ENCODE measurements at regions not wholly inside any gene's neighbourhood (a gene's known extent, or its start where the extent isn't known, plus 50 kb on each side); places are given as distances from the start of the nearest gene placed in this dataset.

GRCh38 chr10:44168478-44168877, 216.4 kb downstream of the CXCL12 start:
- no peak for TF ChIP-seq CTCF (IDR thresholded peaks at IDR 0.05; ENCODE audit: low read depth, low read length)
- TF ChIP-seq EZH2phosphoT487 (IDR thresholded peaks at IDR 0.05; ENCODE audit: low read depth), result no peak
- no peaks in the 10 kb centered on the region for H3K79me2 ChIP-seq (ENCODE audit: low read length)
- no peaks in the 10 kb centered on the region for H4K20me1 ChIP-seq (ENCODE audit: insufficient read depth, low read length)
- no peak overlapping the region for H3K4me3 ChIP-seq (ENCODE audit: low read length)
- no peaks in the 10 kb centered on the region for H3K36me3 ChIP-seq (replicated peaks; ENCODE audit: low read depth, low read length)
- no peak overlapping the region for H2AFZ ChIP-seq (ENCODE audit: low read depth, low read length)
- no peak overlapping the region for H3K4me2 ChIP-seq (ENCODE audit: low read length)
- H3K9ac ChIP-seq (ENCODE audit: low read length), result no peak overlapping the region
- peaks cover 10% of the 10 kb centered on the region for H3K4me1 ChIP-seq (ENCODE audit: low read length)
- H3K27ac ChIP-seq (ENCODE audit: low read length), result no peak overlapping the region
- no peaks in the 10 kb centered on the region for H3K27me3 ChIP-seq (ENCODE audit: low read depth, low read length)
- H3K9me3 ChIP-seq (ENCODE audit: insufficient read depth, low read length), result no peaks in the 10 kb centered on the region

- no peak overlapping the region for H3K4me3 ChIP-seq (ENCODE audit: low read length)
- no peak overlapping the region for H3K4me2 ChIP-seq (ENCODE audit: low read length)
- H3K36me3 ChIP-seq (replicated peaks; ENCODE audit: low read depth, low read length), result no peaks in the 10 kb centered on the region
- no peaks in the 10 kb centered on the region for H4K20me1 ChIP-seq (ENCODE audit: insufficient read depth, low read length)
- H3K27ac ChIP-seq (ENCODE audit: low read length), result no peak overlapping the region
- H2AFZ ChIP-seq (ENCODE audit: low read depth, low read length), result no peak overlapping the region
- no peaks in the 10 kb centered on the region for H3K79me2 ChIP-seq (ENCODE audit: low read length)
- no peaks in the 10 kb centered on the region for H3K27me3 ChIP-seq (ENCODE audit: low read depth, low read length)
- no peak for TF ChIP-seq CTCF (IDR thresholded peaks at IDR 0.05; ENCODE audit: low read depth, low read length)
- no peak for TF ChIP-seq EZH2phosphoT487 (IDR thresholded peaks at IDR 0.05; ENCODE audit: low read depth)
- H3K4me1 ChIP-seq (ENCODE audit: low read length), result peaks cover 10% of the 10 kb centered on the region
- H3K9ac ChIP-seq (ENCODE audit: low read length), result no peak overlapping the region
- no peaks in the 10 kb centered on the region for H3K9me3 ChIP-seq (ENCODE audit: insufficient read depth, low read length)
Measured at GRCh38 chr10:44167752-44168151, 217.1 kb downstream of the CXCL12 start.

- H3K4me1 ChIP-seq (ENCODE audit: low read length), result peaks cover 10% of the 10 kb centered on the region
- TF ChIP-seq EZH2phosphoT487 (IDR thresholded peaks at IDR 0.05; ENCODE audit: low read depth), result no peak
- TF ChIP-seq CTCF (IDR thresholded peaks at IDR 0.05; ENCODE audit: low read depth, low read length), result no peak
- H4K20me1 ChIP-seq (ENCODE audit: insufficient read depth, low read length), result no peaks in the 10 kb centered on the region
- H3K36me3 ChIP-seq (replicated peaks; ENCODE audit: low read depth, low read length), result no peaks in the 10 kb centered on the region
- no peak overlapping the region for H3K27ac ChIP-seq (ENCODE audit: low read length)
- no peaks in the 10 kb centered on the region for H3K79me2 ChIP-seq (ENCODE audit: low read length)
- H3K9me3 ChIP-seq (ENCODE audit: insufficient read depth, low read length), result no peaks in the 10 kb centered on the region
- H3K9ac ChIP-seq (ENCODE audit: low read length), result no peak overlapping the region
- H2AFZ ChIP-seq (ENCODE audit: low read depth, low read length), result no peak overlapping the region
- H3K4me2 ChIP-seq (ENCODE audit: low read length), result no peak overlapping the region
- H3K27me3 ChIP-seq (ENCODE audit: low read depth, low read length), result no peaks in the 10 kb centered on the region
- no peak overlapping the region for H3K4me3 ChIP-seq (ENCODE audit: low read length)
Measured at GRCh38 chr10:44166441-44166840, 218.5 kb downstream of the CXCL12 start.

- TF ChIP-seq EZH2phosphoT487 (IDR thresholded peaks at IDR 0.05; ENCODE audit: low read depth) (no peak), CTCF (IDR thresholded peaks at IDR 0.05; ENCODE audit: low read depth, low read length) (no peak)
- Histone ChIP-seq H3K36me3 (replicated peaks; ENCODE audit: low read depth, low read length) (no peaks in the 10 kb centered on the region), H3K9me3 (ENCODE audit: insufficient read depth, low read length) (no peaks in the 10 kb centered on the region)
Measured at GRCh38 chr10:44164251-44164956, 220.5 kb downstream of the CXCL12 start.

More at GRCh38 chr10:44164251-44164956, 220.5 kb downstream of the CXCL12 start:
- no peak overlapping the region for H3K27ac ChIP-seq (ENCODE audit: low read length)
- no peaks in the 10 kb centered on the region for H3K27me3 ChIP-seq (ENCODE audit: low read depth, low read length)
- H3K79me2 ChIP-seq (ENCODE audit: low read length), result no peaks in the 10 kb centered on the region
- no peak overlapping the region for H3K4me2 ChIP-seq (ENCODE audit: low read length)
- H4K20me1 ChIP-seq (ENCODE audit: insufficient read depth, low read length), result no peaks in the 10 kb centered on the region
- no peak overlapping the region for H3K4me3 ChIP-seq (ENCODE audit: low read length)
- no peak overlapping the region for H3K9ac ChIP-seq (ENCODE audit: low read length)
- no peak overlapping the region for H2AFZ ChIP-seq (ENCODE audit: low read depth, low read length)
- no peaks in the 10 kb centered on the region for H3K4me1 ChIP-seq (ENCODE audit: low read length)
